AG04450 (cell line): ENCODE measurements at regions not wholly inside any gene's neighbourhood (a gene's known extent, or its start where the extent isn't known, plus 50 kb on each side); places are given as distances from the start of the nearest gene placed in this dataset.

Experiments
- CTCF ChIA-PET: fragments of 300-600, 350-600 bp; formaldehyde crosslinking; extraction: SDS; loops from one replicate; lab custom pipeline; 2022; ENCODE audit warnings: antibody characterized with exemption, inconsistent platforms; lab: Charles Lee
- POLR2A ChIA-PET: fragments of 350-600 bp; formaldehyde crosslinking; extraction: SDS; loops from one replicate; lab custom pipeline; 2021; ENCODE audit warnings: antibody characterized with exemption, inconsistent platforms; lab: Yijun Ruan, JAX
- DNase-seq: peaks from one replicate; pipeline ENCODE4 v3.0.0-alpha.2; 2011; ENCODE audit warnings: low read depth, low spot score
- H3K27ac ChIP-seq: one replicate; pipeline ENCODE4 v1.5.1; 2012; ENCODE audit warnings: low read depth, low read length, control low read depth
- H3K27me3 ChIP-seq: one replicate; pipeline ENCODE4 v1.6.0; 2012; ENCODE audit warnings: low read length; ENCODE audit not compliant: control insufficient read depth, insufficient read depth
- H3K4me3 ChIP-seq: 2 replicates; pipeline ENCODE4 v1.5.1; 2011; ENCODE audit warnings: mild to moderate bottlenecking, low read depth, low read length, control low read depth
- H3K9me3 ChIP-seq: 2 replicates; pipeline ENCODE4 v1.5.1; 2012; ENCODE audit warnings: low read length; ENCODE audit not compliant: control insufficient read depth, insufficient read depth
- TF ChIP-seq, protein P1 (sequence below): IDR thresholded peaks from 2 replicates; pipeline ENCODE4 v1.5.1; 2011; ENCODE audit warnings: low read depth, low read length, control low read depth, inconsistent platforms

DNA sequence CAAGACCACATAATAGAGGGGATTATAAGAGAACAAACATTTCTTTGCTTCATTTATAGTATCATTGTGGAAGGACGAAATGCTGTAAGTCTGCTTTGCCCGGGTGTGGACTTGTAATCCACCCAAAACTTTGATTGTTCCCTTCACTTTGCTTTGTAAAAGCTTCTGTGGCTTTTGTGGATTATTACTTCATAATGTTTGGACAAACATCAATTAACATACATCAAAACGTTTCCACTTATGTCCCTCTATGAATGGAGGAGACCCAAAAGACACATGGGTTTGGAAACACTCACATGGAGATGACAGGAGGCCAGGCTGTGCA is 415.4 kb downstream of the SPRY1 start:
- TF ChIP-seq, protein P1, sequence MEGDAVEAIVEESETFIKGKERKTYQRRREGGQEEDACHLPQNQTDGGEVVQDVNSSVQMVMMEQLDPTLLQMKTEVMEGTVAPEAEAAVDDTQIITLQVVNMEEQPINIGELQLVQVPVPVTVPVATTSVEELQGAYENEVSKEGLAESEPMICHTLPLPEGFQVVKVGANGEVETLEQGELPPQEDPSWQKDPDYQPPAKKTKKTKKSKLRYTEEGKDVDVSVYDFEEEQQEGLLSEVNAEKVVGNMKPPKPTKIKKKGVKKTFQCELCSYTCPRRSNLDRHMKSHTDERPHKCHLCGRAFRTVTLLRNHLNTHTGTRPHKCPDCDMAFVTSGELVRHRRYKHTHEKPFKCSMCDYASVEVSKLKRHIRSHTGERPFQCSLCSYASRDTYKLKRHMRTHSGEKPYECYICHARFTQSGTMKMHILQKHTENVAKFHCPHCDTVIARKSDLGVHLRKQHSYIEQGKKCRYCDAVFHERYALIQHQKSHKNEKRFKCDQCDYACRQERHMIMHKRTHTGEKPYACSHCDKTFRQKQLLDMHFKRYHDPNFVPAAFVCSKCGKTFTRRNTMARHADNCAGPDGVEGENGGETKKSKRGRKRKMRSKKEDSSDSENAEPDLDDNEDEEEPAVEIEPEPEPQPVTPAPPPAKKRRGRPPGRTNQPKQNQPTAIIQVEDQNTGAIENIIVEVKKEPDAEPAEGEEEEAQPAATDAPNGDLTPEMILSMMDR, result no peak
- no peak overlapping the region for H3K27ac ChIP-seq
- DNase-seq, result no peak
- no peaks in the 10 kb centered on the region for H3K9me3 ChIP-seq
- CTCF ChIA-PET, result no interaction called here
- H3K27me3 ChIP-seq, result no peaks in the 10 kb centered on the region
- POLR2A ChIA-PET, result no interaction called here
- H3K4me3 ChIP-seq, result no peak overlapping the region

DNA sequence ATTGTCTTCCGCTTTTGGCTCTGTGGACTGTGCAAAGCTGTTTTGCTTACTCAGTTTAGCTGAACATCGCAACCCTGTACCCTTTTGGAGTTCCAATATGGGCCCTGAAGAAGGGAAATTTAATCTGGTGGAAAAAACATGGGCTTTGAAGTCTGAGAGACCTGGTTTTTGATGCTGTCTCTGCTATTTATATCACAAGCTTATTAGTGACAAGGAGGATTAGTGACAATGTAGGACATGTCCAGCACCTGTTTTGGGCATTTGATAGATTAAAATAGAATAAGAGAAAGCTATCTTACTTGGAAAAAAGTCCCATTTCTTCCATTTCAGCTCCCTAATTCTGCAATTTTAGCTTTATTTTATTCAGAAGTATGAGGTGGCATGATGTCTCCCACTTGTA is 417.3 kb downstream of the SPRY1 start:
- H3K4me3 ChIP-seq, result no peak overlapping the region
- H3K27ac ChIP-seq, result no peak overlapping the region
- TF ChIP-seq, protein P1, result no peak
- H3K9me3 ChIP-seq, result no peaks in the 10 kb centered on the region
- POLR2A ChIA-PET, result no interaction called here
- no peak for DNase-seq
- CTCF ChIA-PET, result no interaction called here
- no peaks in the 10 kb centered on the region for H3K27me3 ChIP-seq

DNA sequence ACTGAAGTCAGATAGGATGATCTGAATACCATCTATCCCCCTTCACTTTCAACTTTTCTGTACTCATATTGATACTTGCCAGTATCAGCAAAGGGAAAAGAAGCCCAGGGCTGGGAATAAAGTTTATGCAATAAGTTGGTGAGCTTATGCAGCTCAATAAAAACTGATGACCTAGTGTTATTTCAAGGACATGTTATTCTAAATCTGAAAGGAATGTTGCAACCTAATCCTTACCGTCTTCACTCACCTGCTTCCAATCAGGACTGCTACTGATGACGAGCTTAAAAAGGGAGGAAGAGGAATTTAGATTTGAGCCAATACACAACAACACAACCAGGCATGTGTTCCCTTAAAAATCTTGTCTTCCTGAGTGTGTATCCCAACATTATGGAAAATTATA is 419.9 kb downstream of the SPRY1 start:
- no peaks in the 10 kb centered on the region for H3K27me3 ChIP-seq
- CTCF ChIA-PET, result interaction anchor here (1.4 kb wide), 1 partner anchor 155 kb away, joined by 3 read pairs; no protein-coding TSS in a partner anchor
- no peak overlapping the region for H3K27ac ChIP-seq
- no peak overlapping the region for H3K4me3 ChIP-seq
- POLR2A ChIA-PET, result no interaction called here
- TF ChIP-seq, protein P1, result no peak
- H3K9me3 ChIP-seq, result no peaks in the 10 kb centered on the region
- no peak for DNase-seq

DNA sequence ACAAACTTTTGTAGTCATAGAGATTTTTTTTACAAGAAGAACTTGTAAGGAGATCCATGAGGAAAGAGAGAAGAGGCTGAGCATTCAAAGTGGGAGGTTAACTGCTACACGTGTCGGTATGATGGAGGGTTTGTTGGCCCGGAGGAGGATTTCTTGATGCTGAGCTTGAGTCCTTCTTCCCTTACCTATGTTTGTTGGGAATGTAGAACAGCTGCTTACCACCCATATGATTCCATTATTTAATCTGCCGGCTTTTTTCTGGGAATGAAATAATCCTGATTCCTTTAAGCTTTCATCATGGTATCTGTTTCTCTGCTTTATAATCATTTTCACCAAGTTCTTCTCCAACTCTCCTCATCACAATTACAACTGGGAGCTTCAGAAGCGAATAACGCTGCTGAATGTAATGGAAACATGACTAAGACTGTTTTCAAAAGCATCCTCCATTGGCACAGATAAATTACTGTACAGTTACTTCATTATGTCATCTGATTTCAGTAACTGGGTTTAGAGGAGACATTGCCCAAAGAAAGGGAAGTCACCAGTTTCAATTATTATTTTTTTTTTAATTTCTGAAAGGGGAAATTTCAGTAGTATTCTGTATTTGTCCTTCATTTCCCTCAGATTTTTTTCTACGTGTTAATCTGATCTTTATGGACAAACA is 420.6 kb downstream of the SPRY1 start:
- ChIA-PET POLR2A (no interaction called here), CTCF (interaction anchor here (1.4 kb wide), 1 partner anchor 156 kb away, joined by 3 read pairs; no protein-coding TSS in a partner anchor)
- TF ChIP-seq, protein P1, result no peak
- H3K4me3 ChIP-seq, result no peak overlapping the region
- no peak overlapping the region for H3K27ac ChIP-seq
- no peaks in the 10 kb centered on the region for H3K27me3 ChIP-seq
- DNase-seq, result no peak
- no peaks in the 10 kb centered on the region for H3K9me3 ChIP-seq

DNA sequence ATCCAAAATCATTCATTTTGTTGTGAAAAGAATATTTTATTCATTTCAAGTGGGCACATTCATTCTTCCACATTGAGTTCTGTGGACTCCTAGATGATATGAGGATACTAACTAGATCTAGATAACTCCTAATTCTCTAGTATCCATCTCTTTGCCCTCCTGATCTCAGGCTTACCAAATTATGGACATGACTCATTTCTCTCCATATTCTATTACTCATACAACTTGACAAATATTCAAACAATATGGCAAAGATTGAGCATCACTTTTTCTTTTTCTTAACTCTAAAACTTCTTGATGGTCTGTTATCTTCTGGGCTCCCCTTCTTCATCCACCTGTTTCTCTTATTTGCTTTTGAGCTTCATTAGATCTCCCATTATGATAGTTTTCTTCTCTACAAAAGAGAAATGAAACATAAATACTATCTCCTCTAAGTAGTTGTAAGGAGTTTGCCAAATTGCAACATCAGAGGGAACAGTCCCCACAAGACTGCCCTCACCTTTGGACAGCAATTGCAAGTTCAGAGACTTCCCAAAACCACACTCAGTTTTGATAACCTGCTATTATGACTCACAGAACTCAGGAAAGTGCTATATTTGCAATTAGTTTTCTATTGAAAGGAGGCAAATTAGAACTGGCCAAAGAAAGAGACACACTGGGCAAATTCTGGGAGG is 422.9 kb downstream of the SPRY1 start:
- CTCF ChIA-PET, result no interaction called here
- no peak overlapping the region for H3K27ac ChIP-seq
- TF ChIP-seq, protein P1, result no peak
- POLR2A ChIA-PET, result no interaction called here
- H3K4me3 ChIP-seq, result no peak overlapping the region
- no peaks in the 10 kb centered on the region for H3K27me3 ChIP-seq
- no peaks in the 10 kb centered on the region for H3K9me3 ChIP-seq
- no peak for DNase-seq
